ENCODE measurements at regions not wholly inside any gene's neighbourhood (a gene's known extent, or its start where the extent isn't known, plus 50 kb on each side); places are given as distances from the start of the nearest gene placed in this dataset.

DNA sequence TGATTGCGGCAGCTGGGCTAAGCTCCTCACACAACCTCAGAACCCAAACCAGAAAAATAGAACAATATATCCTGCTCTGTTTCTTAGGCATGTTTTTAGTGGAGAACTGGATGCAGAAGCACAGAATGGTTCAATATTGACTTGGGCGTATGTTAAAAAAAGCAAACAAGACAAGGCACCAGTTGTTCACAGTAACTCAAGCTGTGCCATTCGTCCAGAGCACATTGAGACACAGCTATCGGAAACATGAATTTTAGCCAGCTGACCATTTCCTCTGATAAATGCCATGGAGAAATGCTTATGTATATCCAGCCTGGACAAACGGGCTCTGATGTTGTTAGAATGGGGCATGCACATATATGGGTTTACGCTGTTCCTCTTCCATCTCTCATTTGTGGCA, 129.2 kb upstream of the PDZRN3 start:
- DNase-seq (ENCODE audit: low spot score) = no peak

DNA sequence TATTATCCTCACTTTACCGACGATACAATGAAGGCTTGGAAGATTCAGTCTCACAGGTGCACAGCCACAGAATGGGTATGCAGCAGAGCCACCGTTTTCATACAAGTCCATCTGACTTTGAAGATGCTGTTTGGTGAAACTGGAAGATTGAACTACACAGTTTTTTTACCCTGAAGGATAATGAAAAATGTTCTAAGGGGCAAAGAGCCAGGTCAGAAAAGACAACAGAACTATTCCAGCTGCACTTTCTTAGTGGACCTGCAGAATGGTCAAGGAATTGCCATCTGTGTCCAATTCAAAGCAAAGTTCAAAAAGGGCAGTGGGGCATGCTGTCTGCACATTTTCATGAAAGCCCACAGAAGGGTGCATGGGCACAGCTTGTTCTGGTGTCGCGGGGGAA, 127.6 kb upstream of the PDZRN3 start:
- DNase-seq (ENCODE audit: low spot score) = no peak

DNA sequence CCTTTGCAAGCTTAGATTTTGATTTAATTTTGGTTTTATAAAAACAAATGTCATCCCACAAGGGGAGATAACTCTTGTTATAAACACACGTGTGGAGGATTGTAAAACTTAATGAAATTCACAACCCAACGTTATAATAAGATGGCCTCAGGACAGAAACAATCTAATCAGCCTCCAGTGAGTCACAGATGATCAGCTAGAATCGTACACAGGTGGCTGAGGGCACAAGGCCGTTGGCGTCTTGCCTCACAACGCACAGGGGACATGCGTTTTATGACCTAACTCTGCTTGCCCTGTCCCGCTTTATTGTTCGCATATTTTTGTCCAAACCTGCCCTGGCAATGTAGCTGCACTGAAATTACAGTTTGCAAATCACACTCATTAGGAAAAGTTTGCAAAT, 121.9 kb upstream of the PDZRN3 start:
- no peak for DNase-seq (ENCODE audit: low spot score)

DNA sequence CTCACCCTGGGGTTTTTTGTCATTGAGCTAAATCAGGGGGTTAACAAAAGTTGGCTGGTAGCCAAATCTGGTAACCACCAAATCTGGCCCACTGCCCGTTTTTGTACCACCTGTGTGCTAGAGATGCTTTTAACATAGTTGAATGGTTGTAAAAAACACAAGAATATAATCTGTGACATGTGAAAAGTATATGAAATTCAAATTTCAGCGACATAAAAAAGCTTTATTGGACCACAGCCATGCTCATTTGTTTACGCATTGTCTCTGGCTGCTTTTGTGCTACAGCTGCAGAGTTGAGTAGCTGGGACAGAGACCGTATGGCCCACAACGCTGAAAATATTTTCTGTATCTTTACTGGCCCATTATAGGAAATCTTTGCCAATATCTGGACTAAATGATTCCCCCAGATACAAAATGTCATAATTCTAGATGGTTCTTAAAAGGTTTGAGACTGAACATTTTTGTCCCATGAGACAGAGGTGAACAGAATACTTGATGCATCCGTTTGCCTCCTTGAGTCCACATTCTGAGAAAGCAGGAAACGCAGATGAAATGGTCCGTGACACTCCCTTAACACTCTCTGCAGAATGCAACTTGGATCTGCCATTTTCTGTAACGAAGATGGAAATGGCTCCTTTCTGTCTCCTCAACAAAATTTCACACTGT, 120.9 kb upstream of the PDZRN3 start:
- DNase-seq (ENCODE audit: low spot score) = no peak

DNA sequence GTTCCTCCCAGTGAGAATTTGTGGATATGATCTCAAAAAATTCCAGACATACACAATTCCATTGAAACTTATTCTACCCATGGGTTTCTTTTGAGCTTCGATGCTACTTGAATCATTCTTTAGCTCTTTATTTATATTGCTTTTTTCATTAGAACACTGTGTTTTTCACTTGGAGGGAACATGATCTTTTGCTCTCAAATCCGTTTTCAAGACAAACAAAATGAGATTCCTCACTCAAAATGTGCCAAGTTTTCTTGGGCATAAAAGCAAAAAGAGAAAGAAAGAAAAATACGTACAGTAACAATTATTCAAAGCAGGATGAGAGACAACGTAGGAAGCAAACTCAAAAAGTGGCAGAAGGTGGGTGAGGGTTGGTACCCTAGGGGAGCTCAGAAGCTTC, 118.8 kb upstream of the PDZRN3 start:
- no peak for DNase-seq (ENCODE audit: low spot score)

DNA sequence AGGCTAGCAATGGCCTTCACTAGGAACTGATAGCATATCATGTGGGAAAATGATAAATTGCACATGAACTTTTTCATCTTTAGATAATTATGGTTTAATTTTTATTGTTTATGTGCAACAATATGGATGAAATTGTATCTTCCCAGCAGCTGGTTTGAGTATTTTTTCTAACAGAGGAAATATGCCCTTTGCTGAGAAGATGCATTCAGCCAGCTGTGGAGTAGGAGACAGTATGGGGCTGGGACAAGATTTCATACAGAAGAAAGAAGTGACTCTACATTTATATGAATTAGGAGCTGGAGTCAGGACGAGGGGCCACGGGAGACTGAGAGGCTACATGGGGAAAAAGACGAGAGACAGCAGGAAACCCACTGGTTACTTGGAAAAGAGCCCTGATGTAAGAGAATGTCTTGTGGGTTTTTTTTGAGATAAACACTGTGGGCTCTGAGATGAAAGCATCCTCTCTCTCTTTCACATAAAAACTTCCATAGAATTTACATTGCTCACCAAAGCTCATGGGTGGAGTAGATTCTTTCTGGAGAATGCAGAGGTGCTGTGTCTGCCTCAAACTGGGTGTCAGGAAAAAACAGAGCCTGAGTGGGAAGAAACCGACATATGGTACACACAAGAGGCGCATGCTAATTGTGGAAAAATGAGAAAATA, 115.2 kb upstream of the PDZRN3 start:
- peak; percentile 16 for DNase-seq (ENCODE audit: low spot score)

DNA sequence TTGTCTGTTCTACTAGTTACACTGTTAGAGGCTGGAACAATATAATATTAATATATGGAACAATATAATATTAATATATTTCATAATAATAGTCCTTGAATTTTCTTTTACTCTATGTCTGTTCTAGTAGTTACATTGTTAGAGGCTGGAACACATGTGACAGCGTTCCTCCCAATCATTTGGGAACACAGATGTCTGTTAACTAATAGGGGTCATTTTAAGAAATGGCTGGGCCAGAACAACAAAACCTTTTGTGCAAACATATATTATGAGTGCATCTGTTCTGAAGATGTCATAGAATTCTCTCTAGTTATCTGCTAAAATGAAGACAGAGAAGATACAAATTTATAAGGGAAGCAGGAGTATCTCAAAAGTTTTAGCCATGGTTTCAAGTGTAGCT, 114.0 kb upstream of the PDZRN3 start:
- no peak for DNase-seq (ENCODE audit: low spot score)

DNA sequence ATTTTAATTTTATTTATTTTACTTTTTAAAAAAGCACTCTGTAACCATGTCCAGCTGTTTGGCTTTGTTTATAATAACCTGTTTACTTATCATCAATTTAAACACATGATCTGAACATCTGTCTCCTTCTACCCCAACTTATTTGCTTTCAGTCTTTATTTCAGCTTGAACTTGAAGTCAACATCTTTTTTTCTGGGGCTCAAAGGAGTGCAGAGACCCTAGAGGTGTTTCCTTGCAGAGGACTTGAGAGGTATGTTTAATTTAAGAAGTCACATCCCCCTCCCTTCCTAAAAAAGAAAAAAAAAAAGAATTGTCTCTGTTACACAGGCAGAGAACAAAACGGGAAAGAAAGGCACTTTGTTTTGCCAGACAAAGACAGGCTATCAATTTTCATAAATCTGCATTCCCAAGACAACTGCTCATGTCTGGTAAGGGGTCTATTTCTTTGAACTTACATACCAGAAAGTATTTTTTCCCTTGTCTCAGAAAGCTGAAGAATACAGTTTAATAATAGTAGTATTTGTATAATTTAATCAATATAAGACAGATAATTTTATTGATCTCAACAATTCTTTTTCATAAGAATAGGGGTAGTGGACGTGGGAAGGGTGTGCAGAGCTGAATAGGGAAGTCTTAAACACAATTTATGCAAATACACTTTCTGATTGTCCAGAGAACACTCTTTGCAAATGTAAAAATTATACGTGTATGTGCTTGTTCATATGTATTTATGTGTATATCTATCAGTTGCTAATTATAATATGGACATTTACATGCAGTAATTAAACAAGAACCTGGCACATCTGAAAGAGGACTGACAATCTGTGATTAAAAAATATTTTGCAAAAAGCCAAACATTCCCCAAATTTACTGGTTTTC, 109.7 kb upstream of the PDZRN3 start:
- no peak for DNase-seq (ENCODE audit: low spot score)

DNA sequence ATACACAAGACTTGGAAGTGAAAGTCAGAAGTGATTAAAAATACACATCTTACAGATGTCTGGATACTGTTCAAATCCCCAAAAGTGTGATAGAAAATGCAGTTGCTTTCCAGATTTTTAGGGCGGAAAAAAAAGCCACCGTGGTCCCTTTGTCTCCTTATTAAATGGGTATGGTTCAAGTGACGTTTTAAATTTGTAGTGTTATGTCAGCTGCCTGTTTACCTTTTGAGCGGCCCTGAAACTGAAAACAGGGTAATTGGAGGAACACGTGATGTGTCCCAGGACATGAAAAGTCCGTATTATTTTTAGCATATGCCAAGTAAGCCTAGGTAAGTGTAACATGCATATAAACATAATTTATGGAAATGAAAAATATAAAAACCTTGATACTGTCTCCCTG, 109.0 kb upstream of the PDZRN3 start:
- DNase-seq (ENCODE audit: low spot score) = no peak

DNA sequence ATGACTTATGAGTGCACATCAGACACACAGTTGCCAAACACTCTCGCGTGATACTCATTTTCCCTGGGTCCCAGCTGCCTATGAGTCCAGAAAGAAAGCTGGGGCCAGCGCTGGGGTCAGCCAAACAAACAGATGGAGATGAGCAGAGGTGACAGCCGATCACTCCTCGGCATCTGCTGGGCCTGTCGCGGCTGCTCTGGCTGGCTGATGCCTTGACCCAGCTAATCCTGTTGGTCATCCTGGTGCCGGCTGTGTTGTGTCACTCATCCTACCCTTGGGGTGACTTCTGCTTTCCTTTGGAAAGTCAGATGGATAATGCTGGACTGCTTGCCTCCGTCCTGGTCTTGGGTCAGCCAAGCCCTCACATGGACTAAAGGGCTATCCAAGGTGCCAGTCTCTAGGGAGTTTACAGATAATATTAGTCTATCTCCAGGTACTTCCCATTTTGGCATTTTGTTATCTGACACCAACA, 105.3 kb upstream of the PDZRN3 start:
- DNase-seq (ENCODE audit: low spot score) = no peak

DNA sequence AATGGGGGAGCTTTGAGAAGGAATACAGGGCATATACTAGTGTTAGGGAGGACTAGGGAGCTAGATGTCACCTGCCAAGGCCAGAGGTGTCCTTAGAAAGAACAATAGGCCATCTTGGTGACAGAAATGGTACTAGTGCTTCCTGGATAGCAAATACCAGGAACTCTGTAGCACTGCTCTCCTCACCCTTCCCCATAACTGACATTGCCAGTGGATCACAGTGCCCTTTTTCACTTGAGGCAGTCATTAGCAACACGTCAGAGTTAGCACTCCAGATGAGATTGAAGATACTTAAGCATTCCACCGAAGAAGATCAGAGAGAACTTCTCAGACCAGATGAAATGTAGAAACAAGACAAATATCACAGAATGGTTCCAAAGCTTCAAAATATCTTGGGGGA, 103.1 kb upstream of the PDZRN3 start:
- no peak for DNase-seq (ENCODE audit: low spot score)

DNA sequence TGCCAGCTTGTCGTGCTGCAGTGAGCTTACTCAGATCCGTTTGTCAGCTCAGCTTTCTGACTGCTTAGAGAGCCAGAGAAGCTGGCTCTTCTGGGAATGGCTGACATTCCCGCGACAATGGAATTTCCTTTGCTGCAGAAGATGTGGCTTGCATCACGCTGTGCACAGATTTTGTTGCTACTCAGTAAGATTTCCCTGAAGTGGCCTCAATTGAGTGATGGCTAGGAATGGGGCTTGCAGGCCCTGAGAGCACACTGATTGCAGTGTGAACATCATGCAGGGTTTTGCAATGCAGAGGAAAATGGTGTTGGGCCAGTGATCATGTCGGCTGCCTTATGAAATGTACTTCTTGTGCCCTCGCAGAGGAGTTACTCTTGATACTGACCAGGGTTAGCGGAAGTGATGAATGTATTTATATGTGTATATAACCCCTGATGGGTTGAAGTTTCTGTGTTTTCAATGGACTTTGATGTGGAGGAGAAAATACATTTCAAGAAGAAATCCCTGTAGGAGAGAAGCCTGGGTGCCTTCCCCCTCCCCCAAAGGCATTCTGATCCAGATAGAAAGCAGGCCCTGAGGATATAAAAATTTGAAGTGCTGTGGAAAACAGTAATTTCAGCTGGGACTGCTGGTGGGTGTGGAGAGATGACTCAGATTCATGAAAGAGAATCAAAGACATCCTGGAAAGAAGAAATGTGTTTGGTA, 102.5 kb upstream of the PDZRN3 start:
- peak; percentile 29 for DNase-seq (ENCODE audit: low spot score)

DNA sequence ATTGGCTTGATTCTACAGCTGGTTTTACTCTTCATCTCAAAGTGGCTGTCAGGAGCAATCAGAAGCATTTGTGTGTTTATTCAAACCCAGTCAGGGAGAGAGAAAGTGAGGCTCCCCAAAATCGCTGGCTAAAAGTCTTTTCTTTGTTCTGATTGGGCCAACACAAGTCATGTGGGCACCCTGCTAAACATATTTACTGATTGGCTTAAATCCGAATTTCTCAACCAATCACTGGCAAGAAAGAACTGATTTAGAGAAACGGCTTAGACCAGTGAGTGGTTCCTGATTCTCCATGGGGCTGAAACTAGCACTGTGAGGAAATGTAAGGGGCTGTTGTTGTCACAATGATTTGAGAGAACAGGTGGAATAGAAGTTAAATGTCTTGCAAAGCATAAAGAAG, 98.9 kb upstream of the PDZRN3 start:
- no peak for DNase-seq (ENCODE audit: low spot score)

DNA sequence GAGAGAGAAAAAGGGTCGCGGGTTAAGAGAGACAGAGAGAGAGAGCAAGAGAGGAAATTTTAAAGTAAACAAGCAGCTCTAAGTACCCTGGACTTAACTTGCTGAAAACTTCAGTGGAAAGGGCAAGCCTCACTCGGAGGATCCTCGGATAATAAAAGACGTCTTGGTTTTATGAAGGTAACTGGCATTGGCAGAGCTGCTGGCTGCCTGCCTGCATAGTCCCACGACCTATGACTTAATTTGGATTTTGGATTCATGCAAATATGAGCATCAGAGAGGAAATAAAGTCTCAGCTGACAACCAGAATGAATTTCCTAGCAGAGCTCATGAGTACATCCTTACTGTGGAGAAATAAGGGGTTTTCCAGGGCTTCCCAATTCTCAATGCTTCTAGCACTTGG, 95.1 kb upstream of the PDZRN3 start:
- no peak for DNase-seq (ENCODE audit: low spot score)

DNA sequence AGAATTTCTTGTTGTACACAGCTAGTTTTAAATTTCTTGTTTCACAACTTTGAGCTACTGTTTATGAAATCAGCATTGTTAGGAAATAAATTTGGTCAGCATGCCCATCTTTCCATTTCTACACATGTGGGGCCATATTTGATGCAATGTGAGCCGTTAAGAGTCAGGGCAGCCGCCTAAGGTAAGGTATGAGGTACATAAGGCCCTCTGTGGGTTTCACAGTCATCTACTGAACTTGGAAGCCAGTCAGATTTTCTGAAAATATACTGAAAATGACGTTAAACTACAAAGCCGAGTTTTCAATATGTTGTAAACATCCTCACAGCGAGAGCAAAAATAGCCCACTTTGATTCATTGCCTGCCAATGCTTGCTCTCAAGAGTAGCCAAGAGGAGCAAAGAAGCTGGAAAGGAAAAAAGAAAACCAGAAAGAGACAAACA, 94.7 kb upstream of the PDZRN3 start:
- DNase-seq (ENCODE audit: low spot score) = peak; percentile 26

DNA sequence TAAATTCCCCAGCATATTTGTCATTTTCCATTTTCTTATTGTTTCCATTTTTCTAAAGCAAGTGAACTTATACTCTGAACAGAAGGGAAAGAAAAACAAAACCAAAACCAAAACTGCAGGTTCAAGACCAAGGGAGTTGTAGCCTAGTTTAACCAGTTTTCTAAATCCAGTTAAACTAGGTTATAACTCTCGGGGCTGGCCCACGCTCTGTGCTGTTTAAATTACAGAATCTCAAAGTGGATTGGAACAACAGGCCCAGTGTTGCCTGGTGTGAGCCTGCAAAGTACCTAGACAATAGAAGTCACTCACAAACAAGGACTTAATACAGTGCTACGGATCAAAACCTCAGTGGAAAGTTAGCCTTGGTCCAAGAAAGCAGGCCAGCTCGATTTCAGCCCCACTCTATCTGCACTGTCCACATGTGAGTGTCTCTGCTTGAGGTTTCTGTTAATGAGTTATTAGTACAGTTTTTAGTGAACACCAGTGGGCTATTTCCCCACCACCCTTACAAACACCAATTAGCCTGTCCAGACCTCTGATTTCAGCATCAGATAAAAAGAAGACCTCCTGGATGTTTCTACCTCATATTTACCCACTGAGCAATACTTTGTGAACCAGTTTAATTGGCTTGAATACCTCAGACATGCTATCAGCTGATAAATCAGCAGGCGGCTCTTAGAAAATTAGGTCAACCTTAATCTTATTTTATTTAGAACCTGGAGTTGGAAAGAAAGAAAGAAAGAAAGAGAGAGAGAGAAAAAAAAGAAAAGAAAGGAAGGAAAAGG, 93.8 kb upstream of the PDZRN3 start:
- no peak for DNase-seq (ENCODE audit: low spot score)

DNA sequence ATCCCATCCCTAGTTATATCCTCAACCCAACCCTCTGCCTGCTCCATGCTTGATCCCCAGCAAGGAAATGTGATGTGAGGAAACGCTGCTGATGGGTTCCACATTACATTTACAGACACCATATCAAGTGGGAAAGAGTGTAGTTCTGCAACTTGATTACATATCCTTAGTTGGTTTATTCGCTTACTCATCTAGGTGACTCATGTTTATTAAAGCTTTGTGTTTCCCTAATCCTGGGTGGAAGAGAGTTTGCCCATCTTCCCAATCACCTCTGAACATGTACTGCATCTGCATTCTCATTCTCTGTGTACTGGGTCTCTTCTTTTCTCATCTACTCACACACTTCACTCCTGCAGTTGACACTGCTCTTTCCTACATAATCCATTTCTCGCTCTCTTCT, 91.7 kb upstream of the PDZRN3 start:
- peak; percentile 14 for DNase-seq (ENCODE audit: low spot score)

DNA sequence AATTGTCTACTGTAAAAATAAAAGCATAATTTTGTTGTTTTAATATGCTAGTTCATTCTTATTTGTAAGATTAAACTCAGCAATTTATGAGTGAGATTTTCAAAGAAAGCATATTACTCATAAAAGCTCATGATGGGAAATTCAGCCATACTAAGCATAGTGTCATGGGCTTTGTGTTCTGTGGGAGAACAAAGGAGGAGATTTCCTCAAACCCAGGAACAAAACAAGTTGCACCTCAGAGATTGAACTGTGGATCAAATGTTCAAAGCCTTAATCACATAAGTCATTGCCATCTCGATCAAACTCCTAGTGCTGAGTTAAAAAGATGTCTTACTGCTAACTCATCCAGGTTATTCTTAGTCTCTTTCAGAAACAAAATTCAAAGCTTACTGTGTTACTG, 85.6 kb upstream of the PDZRN3 start:
- DNase-seq (ENCODE audit: low spot score) = no peak

DNA sequence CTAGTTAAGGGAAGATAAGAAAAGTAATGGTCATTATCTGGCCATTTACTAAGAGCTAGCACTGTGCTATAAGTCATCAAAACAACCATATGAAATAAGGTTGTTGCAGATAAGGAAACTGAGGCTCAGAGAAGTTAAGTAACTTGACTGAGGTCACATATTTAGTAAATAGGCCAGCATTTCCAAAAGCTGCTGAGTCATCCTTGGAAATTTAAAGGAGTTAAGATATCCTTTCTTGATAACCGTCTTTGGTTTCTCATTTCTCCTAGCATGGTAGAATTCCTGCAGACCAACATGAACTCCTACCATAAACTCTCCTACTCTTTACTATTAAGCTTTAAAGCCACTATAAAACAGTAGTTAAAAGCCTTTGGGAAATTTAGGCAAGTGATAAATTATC, 85.0 kb upstream of the PDZRN3 start:
- DNase-seq (ENCODE audit: low spot score) = no peak

DNA sequence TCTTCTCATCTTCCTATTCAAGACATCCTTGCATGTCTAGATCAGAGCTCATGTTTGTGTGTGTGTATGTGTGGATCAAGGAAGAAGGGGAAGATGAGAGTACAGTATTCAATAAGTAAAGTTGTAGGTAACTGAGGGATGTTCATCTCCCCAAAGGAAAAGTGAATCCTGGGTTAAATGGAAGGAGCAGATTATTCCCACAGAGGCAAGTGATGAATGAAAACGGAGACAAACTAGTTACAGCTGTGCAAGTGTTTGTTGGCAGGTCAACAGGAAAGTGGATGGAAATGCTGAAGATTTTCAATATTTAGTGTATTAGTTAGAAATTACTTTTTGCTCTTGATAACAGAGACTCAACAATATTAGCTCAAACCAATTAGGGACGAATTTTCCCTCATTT, 84.2 kb upstream of the PDZRN3 start:
- DNase-seq (ENCODE audit: low spot score) = no peak

DNA sequence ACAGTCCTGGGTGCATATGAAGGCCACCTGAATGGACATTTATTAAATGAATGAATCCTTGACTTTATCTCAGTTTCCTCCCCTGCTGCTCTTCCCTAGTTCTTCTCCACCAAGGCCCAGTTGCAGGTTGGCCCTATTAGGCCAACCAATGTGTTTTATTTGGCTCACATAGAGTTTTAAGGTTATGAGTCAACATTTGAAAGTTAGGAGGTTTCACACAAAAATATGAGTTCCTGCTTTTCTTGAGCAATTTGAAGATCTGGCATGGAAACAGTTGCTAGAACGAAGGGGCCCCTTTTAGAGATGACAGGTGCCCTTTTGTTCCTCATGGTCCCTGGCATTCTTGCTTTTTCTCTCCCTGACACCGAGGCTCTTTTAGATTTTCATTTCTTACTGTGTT, 83.0 kb upstream of the PDZRN3 start:
- DNase-seq (ENCODE audit: low spot score) = no peak
